ENCODE measurements at regions not wholly inside any gene's neighbourhood (a gene's known extent, or its start where the extent isn't known, plus 50 kb on each side); places are given as distances from the start of the nearest gene placed in this dataset.

DNA sequence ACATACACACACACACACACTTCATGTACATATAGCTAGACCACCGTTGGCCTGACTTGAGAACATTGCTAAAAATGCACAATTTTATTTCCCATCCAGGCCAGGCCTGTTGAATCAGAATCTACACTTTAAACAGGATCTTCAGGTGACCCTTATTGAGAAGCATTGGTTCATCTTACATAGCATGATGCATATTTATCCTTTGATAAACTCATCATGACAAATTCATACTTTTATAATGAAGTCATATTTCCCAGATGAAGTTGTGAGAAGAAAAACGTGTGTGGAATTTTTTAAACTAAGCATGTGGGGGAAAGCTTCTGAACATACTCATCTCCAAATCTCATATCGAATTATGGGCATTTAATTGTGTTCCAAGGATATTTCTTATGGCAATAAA lies 877.7 kb downstream of the MRPL39 start:
- H2AFZ ChIP-seq (ENCODE audit: low read length): no peak overlapping the region
- no peaks in the 10 kb centered on the region for H3K9me2 ChIP-seq (replicated peaks; ENCODE audit: low read depth, low read length)
- H3K9ac ChIP-seq (ENCODE audit: low read depth, low read length, poor library complexity, severe bottlenecking): no peak overlapping the region
- no peaks in the 10 kb centered on the region for H3K79me2 ChIP-seq (ENCODE audit: insufficient read depth, low read length)
- H3F3A ChIP-seq (ENCODE audit: low read depth): no peaks in the 10 kb centered on the region
- no peaks in the 10 kb centered on the region for H3K36me3 ChIP-seq (ENCODE audit: insufficient read depth, low read length)
- H3K9me3 ChIP-seq (ENCODE audit: insufficient read depth, low read depth, low read length): no peaks in the 10 kb centered on the region
- TF ChIP-seq EZH2phosphoT487 (IDR thresholded peaks at IDR 0.05; ENCODE audit: borderline replicate concordance): no peak
- TF ChIP-seq, protein P1, sequence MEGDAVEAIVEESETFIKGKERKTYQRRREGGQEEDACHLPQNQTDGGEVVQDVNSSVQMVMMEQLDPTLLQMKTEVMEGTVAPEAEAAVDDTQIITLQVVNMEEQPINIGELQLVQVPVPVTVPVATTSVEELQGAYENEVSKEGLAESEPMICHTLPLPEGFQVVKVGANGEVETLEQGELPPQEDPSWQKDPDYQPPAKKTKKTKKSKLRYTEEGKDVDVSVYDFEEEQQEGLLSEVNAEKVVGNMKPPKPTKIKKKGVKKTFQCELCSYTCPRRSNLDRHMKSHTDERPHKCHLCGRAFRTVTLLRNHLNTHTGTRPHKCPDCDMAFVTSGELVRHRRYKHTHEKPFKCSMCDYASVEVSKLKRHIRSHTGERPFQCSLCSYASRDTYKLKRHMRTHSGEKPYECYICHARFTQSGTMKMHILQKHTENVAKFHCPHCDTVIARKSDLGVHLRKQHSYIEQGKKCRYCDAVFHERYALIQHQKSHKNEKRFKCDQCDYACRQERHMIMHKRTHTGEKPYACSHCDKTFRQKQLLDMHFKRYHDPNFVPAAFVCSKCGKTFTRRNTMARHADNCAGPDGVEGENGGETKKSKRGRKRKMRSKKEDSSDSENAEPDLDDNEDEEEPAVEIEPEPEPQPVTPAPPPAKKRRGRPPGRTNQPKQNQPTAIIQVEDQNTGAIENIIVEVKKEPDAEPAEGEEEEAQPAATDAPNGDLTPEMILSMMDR (conservative IDR thresholded peaks at IDR 0.05; ENCODE audit: low read length): no peak
- no peaks in the 10 kb centered on the region for H3K27me3 ChIP-seq (ENCODE audit: insufficient read depth, low read length, poor library complexity, severe bottlenecking)
- H4K20me1 ChIP-seq (ENCODE audit: insufficient read depth, low read length, poor library complexity, severe bottlenecking): no peaks in the 10 kb centered on the region
- no peaks in the 10 kb centered on the region for H3K4me1 ChIP-seq (ENCODE audit: insufficient read depth, low read length, poor library complexity, severe bottlenecking)
- no peak overlapping the region for H3K4me3 ChIP-seq (ENCODE audit: low read length, poor library complexity, severe bottlenecking)
- H3K4me2 ChIP-seq (ENCODE audit: low read depth, low read length, poor library complexity, severe bottlenecking): no peak overlapping the region

DNA sequence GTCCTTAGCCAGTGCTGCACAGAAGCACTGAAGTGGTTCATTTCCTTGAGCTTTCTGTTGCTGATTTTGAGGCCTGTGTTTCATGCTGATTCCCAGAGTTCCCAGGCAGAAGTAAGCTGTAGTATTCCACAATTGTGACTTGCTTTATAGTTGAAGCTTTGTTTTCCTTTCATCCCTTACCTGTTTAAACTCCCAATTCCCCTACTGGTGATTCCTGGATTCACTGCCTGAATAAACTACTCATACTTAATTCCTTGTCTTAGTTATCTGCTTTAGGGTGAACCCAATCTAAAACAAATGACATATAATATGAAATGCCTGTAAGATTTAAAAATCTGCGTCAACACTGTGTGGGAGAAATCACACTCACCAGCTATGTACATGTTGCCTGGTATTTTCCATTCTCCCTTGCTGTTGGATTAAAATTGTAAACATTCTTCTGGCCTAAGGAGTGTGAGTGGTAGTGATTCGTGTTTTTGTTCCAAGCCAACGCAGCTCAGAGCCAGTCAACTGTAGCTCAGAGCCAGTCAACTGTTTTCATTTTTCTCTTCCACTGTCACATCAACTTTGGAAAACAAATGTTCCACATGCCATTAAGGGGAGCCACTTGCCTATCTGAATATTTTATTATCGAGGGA lies 879.4 kb downstream of the MRPL39 start:
- Histone ChIP-seq H3K27me3 (ENCODE audit: insufficient read depth, low read length, poor library complexity, severe bottlenecking) (no peaks in the 10 kb centered on the region), H3K4me3 (ENCODE audit: low read length, poor library complexity, severe bottlenecking) (no peak overlapping the region), H3F3A (ENCODE audit: low read depth) (no peaks in the 10 kb centered on the region), H3K9ac (ENCODE audit: low read depth, low read length, poor library complexity, severe bottlenecking) (no peak overlapping the region), H3K9me3 (ENCODE audit: insufficient read depth, low read depth, low read length) (no peaks in the 10 kb centered on the region), H3K36me3 (ENCODE audit: insufficient read depth, low read length) (no peaks in the 10 kb centered on the region), H3K4me1 (ENCODE audit: insufficient read depth, low read length, poor library complexity, severe bottlenecking) (no peaks in the 10 kb centered on the region), H2AFZ (ENCODE audit: low read length) (no peak overlapping the region), H3K9me2 (replicated peaks; ENCODE audit: low read depth, low read length) (no peaks in the 10 kb centered on the region), H3K79me2 (ENCODE audit: insufficient read depth, low read length) (no peaks in the 10 kb centered on the region), H4K20me1 (ENCODE audit: insufficient read depth, low read length, poor library complexity, severe bottlenecking) (no peaks in the 10 kb centered on the region), H3K4me2 (ENCODE audit: low read depth, low read length, poor library complexity, severe bottlenecking) (no peak overlapping the region)
- TF ChIP-seq, protein P1 (conservative IDR thresholded peaks at IDR 0.05; ENCODE audit: low read length): no peak
- TF ChIP-seq EZH2phosphoT487 (IDR thresholded peaks at IDR 0.05; ENCODE audit: borderline replicate concordance): no peak

DNA sequence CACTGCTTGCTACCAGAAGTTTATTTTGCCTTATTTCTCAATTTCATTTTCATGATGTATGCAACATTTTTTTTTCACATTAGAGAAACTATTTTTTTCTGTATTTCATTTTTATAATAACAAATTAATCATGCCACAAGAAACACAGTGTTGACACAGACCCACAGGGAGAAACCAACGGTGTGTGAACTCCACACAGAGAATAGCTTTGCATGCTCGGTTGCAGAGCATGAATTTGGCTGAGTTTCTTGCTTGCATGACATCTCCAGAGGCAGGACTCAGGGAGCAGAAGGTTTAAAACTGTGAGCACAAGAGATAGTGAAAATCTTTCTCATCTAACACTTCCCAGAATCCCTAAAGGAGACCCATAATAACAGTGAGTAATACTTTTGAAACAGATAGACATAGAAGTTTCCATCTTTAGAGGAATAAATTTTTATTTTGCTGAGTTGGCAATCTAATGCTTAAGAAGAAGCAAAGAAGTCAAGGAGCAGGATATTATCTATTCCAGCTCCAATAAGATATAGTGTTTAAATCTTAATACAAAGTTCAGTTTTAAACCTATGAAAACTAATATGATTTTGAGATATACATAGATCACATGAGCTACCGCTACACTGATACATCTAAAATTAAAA lies 890.9 kb downstream of the MRPL39 start:
- Histone ChIP-seq H3K4me1 (ENCODE audit: insufficient read depth, low read length, poor library complexity, severe bottlenecking) (no peaks in the 10 kb centered on the region), H4K20me1 (ENCODE audit: insufficient read depth, low read length, poor library complexity, severe bottlenecking) (no peaks in the 10 kb centered on the region), H3K4me2 (ENCODE audit: low read depth, low read length, poor library complexity, severe bottlenecking) (no peak overlapping the region), H3K9me2 (replicated peaks; ENCODE audit: low read depth, low read length) (no peaks in the 10 kb centered on the region), H3K36me3 (ENCODE audit: insufficient read depth, low read length) (no peaks in the 10 kb centered on the region), H3F3A (ENCODE audit: low read depth) (no peaks in the 10 kb centered on the region), H3K79me2 (ENCODE audit: insufficient read depth, low read length) (no peaks in the 10 kb centered on the region), H3K27me3 (ENCODE audit: insufficient read depth, low read length, poor library complexity, severe bottlenecking) (no peaks in the 10 kb centered on the region), H3K9me3 (ENCODE audit: insufficient read depth, low read depth, low read length) (no peaks in the 10 kb centered on the region), H3K4me3 (ENCODE audit: low read length, poor library complexity, severe bottlenecking) (no peak overlapping the region), H2AFZ (ENCODE audit: low read length) (no peak overlapping the region), H3K9ac (ENCODE audit: low read depth, low read length, poor library complexity, severe bottlenecking) (no peak overlapping the region)
- TF ChIP-seq, protein P1 (conservative IDR thresholded peaks at IDR 0.05; ENCODE audit: low read length): no peak
- TF ChIP-seq EZH2phosphoT487 (IDR thresholded peaks at IDR 0.05; ENCODE audit: borderline replicate concordance): no peak

Data from Loucy (cell line).